ENCODE measurements at regions not wholly inside any gene's neighbourhood (a gene's known extent, or its start where the extent isn't known, plus 50 kb on each side); places are given as distances from the start of the nearest gene placed in this dataset.

- Histone ChIP-seq H3K4me3 (ENCODE audit: insufficient read depth, low read depth, low read length) (no peak overlapping the region), H3K27ac (ENCODE audit: low read depth, low read length) (no peak overlapping the region), H2AFZ (ENCODE audit: low read depth, low read length) (no peak overlapping the region), H3K4me2 (ENCODE audit: low read length) (no peak overlapping the region), H3K27me3 (ENCODE audit: insufficient read depth, low read length) (no peaks in the 10 kb centered on the region), H3K36me3 (ENCODE audit: insufficient read depth, low read length) (no peaks in the 10 kb centered on the region), H3K79me2 (ENCODE audit: insufficient read depth, low read length) (no peaks in the 10 kb centered on the region), H4K20me1 (ENCODE audit: insufficient read depth, low read length) (no peaks in the 10 kb centered on the region), H3K9me3 (ENCODE audit: insufficient read depth, low read depth, low read length) (peaks cover 6% of the 10 kb centered on the region), H3K9ac (ENCODE audit: low read length) (no peak overlapping the region), H3K4me1 (ENCODE audit: insufficient read depth, low read length) (no peaks in the 10 kb centered on the region)
- TF ChIP-seq CTCF (IDR thresholded peaks at IDR 0.05; ENCODE audit: insufficient read depth, low read depth, low read length) (no peak), EZH2 (IDR thresholded peaks at IDR 0.05; ENCODE audit: insufficient read depth, low read length) (no peak)
- no peak for FAIRE-seq
- Mint-ChIP-seq H3K36me3 (ENCODE audit: low read depth, unreplicated experiment) (no peaks in the 10 kb centered on the region), H3K27ac (ENCODE audit: unreplicated experiment) (no peak overlapping the region), H3K4me3 (ENCODE audit: unreplicated experiment) (no peak overlapping the region), H3K27me3 (ENCODE audit: low read depth, unreplicated experiment) (peaks cover 3% of the 10 kb centered on the region), H3K4me1 (ENCODE audit: low read depth, unreplicated experiment) (no peaks in the 10 kb centered on the region), H3K9me3 (ENCODE audit: unreplicated experiment) (peaks cover 7% of the 10 kb centered on the region)
- no peak for DNase-seq (ENCODE audit: low read depth)
Observed at GRCh38 chr22:27358096-27358870, 443.3 kb downstream of the MN1 start.

GRCh38 chr22:27370269-27370668, 431.3 kb downstream of the MN1 start:
- peaks cover 2% of the 10 kb centered on the region for H3K27me3 Mint-ChIP-seq (ENCODE audit: low read depth, unreplicated experiment)

More at GRCh38 chr22:27370269-27370668, 431.3 kb downstream of the MN1 start:
- H3K36me3 ChIP-seq (ENCODE audit: insufficient read depth, low read length), result no peaks in the 10 kb centered on the region
- FAIRE-seq (no peak), DNase-seq (ENCODE audit: low read depth) (no peak)
- no peak for TF ChIP-seq CTCF (IDR thresholded peaks at IDR 0.05; ENCODE audit: insufficient read depth, low read depth, low read length)
- TF ChIP-seq EZH2 (IDR thresholded peaks at IDR 0.05; ENCODE audit: insufficient read depth, low read length), result no peak
- no peaks in the 10 kb centered on the region for H3K36me3 Mint-ChIP-seq (ENCODE audit: low read depth, unreplicated experiment)
- no peak overlapping the region for H2AFZ ChIP-seq (ENCODE audit: low read depth, low read length)
- H3K9me3 ChIP-seq (ENCODE audit: insufficient read depth, low read depth, low read length), result no peaks in the 10 kb centered on the region
- H3K9ac ChIP-seq (ENCODE audit: low read length), result no peak overlapping the region
- H3K4me3 Mint-ChIP-seq (ENCODE audit: unreplicated experiment), result no peak overlapping the region
- peaks cover 1% of the 10 kb centered on the region for H3K4me1 Mint-ChIP-seq (ENCODE audit: low read depth, unreplicated experiment)
- peaks cover 6% of the 10 kb centered on the region for H3K9me3 Mint-ChIP-seq (ENCODE audit: unreplicated experiment)
- H3K27ac ChIP-seq (ENCODE audit: low read depth, low read length), result no peak overlapping the region
- no peak overlapping the region for H3K27ac Mint-ChIP-seq (ENCODE audit: unreplicated experiment)
- no peaks in the 10 kb centered on the region for H3K4me1 ChIP-seq (ENCODE audit: insufficient read depth, low read length)
- no peaks in the 10 kb centered on the region for H3K79me2 ChIP-seq (ENCODE audit: insufficient read depth, low read length)
- H3K4me2 ChIP-seq (ENCODE audit: low read length), result no peak overlapping the region
- no peak overlapping the region for H3K4me3 ChIP-seq (ENCODE audit: insufficient read depth, low read depth, low read length)
- no peaks in the 10 kb centered on the region for H4K20me1 ChIP-seq (ENCODE audit: insufficient read depth, low read length)
- peaks cover 10% of the 10 kb centered on the region for H3K27me3 ChIP-seq (ENCODE audit: insufficient read depth, low read length)

Data from astrocyte (in vitro differentiated cells and primary cell).